ENCODE measurements at regions not wholly inside any gene's neighbourhood (a gene's known extent, or its start where the extent isn't known, plus 50 kb on each side); places are given as distances from the start of the nearest gene placed in this dataset.

GRCh38 chr1:209510063-209510462 lies 73.5 kb upstream of the CAMK1G start:
- no peak overlapping the region for H2AFZ ChIP-seq (ENCODE audit: low read depth, low read length)
- no peak overlapping the region for H3K4me2 ChIP-seq (ENCODE audit: low read length)
- no peak overlapping the region for H3K27ac ChIP-seq (ENCODE audit: low read depth, low read length)
- Mint-ChIP-seq H3K36me3 (ENCODE audit: low read depth, unreplicated experiment) (peaks cover 2% of the 10 kb centered on the region), H3K4me3 (ENCODE audit: unreplicated experiment) (no peak overlapping the region), H3K4me1 (ENCODE audit: low read depth, unreplicated experiment) (peaks cover 17% of the 10 kb centered on the region), H3K9me3 (ENCODE audit: unreplicated experiment) (peaks cover 3% of the 10 kb centered on the region), H3K27ac (ENCODE audit: unreplicated experiment) (no peak overlapping the region), H3K27me3 (ENCODE audit: low read depth, unreplicated experiment) (peaks cover 12% of the 10 kb centered on the region)
- no peak overlapping the region for H3K9ac ChIP-seq (ENCODE audit: low read length)
- no peaks in the 10 kb centered on the region for H3K79me2 ChIP-seq (ENCODE audit: insufficient read depth, low read length)
- TF ChIP-seq EZH2 (IDR thresholded peaks at IDR 0.05; ENCODE audit: insufficient read depth, low read length): no peak
- TF ChIP-seq CTCF (IDR thresholded peaks at IDR 0.05; ENCODE audit: insufficient read depth, low read depth, low read length): no peak
- H3K4me3 ChIP-seq (ENCODE audit: insufficient read depth, low read depth, low read length): no peak overlapping the region
- peaks cover 7% of the 10 kb centered on the region for H3K27me3 ChIP-seq (ENCODE audit: insufficient read depth, low read length)
- peaks cover 7% of the 10 kb centered on the region for H3K4me1 ChIP-seq (ENCODE audit: insufficient read depth, low read length)
- DNase-seq (ENCODE audit: low read depth) (no peak), FAIRE-seq (no peak)
- H3K36me3 ChIP-seq (ENCODE audit: insufficient read depth, low read length): no peaks in the 10 kb centered on the region
- H3K9me3 ChIP-seq (ENCODE audit: insufficient read depth, low read depth, low read length): no peaks in the 10 kb centered on the region
- no peaks in the 10 kb centered on the region for H4K20me1 ChIP-seq (ENCODE audit: insufficient read depth, low read length)

DNA sequence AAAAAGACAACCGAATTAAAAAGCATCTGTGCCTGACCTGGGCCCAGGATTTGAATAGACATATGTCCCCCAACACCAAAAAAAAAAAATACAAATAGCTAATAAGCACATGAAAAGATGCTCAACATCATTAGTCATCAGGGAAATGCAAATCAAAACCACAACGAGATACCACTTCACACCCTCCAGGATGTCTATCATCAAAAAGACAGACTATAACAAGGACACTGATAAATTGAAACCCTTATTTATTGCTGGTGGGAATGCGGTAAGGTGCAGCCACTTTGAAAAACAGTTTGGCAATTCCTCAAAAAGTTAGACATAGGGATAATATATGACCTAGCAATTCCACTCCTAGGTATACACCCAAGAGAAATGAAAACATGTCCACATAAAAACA lies 72.3 kb upstream of the CAMK1G start:
- Histone ChIP-seq H3K27me3 (ENCODE audit: insufficient read depth, low read length) (peaks cover 8% of the 10 kb centered on the region), H3K79me2 (ENCODE audit: insufficient read depth, low read length) (no peaks in the 10 kb centered on the region), H2AFZ (ENCODE audit: low read depth, low read length) (no peak overlapping the region), H3K27ac (ENCODE audit: low read depth, low read length) (no peak overlapping the region), H3K36me3 (ENCODE audit: insufficient read depth, low read length) (no peaks in the 10 kb centered on the region), H3K9me3 (ENCODE audit: insufficient read depth, low read depth, low read length) (no peaks in the 10 kb centered on the region), H3K4me2 (ENCODE audit: low read length) (no peak overlapping the region), H3K4me1 (ENCODE audit: insufficient read depth, low read length) (no peaks in the 10 kb centered on the region), H3K9ac (ENCODE audit: low read length) (no peak overlapping the region), H3K4me3 (ENCODE audit: insufficient read depth, low read depth, low read length) (no peak overlapping the region), H4K20me1 (ENCODE audit: insufficient read depth, low read length) (no peaks in the 10 kb centered on the region)
- DNase-seq (ENCODE audit: low read depth): no peak
- H3K27me3 Mint-ChIP-seq (ENCODE audit: low read depth, unreplicated experiment): peaks cover 17% of the 10 kb centered on the region
- no peak for FAIRE-seq
- H3K4me3 Mint-ChIP-seq (ENCODE audit: unreplicated experiment): no peak overlapping the region
- no peaks in the 10 kb centered on the region for H3K36me3 Mint-ChIP-seq (ENCODE audit: low read depth, unreplicated experiment)
- TF ChIP-seq CTCF (IDR thresholded peaks at IDR 0.05; ENCODE audit: insufficient read depth, low read depth, low read length): no peak
- no peak for TF ChIP-seq EZH2 (IDR thresholded peaks at IDR 0.05; ENCODE audit: insufficient read depth, low read length)
- peaks cover 3% of the 10 kb centered on the region for H3K9me3 Mint-ChIP-seq (ENCODE audit: unreplicated experiment)
- peaks cover 6% of the 10 kb centered on the region for H3K4me1 Mint-ChIP-seq (ENCODE audit: low read depth, unreplicated experiment)
- H3K27ac Mint-ChIP-seq (ENCODE audit: unreplicated experiment): no peak overlapping the region

GRCh38 chr1:209512821-209513220 lies 70.7 kb upstream of the CAMK1G start:
- no peaks in the 10 kb centered on the region for H3K79me2 ChIP-seq (ENCODE audit: insufficient read depth, low read length)
- H3K9ac ChIP-seq (ENCODE audit: low read length): no peak overlapping the region
- FAIRE-seq (no peak), DNase-seq (ENCODE audit: low read depth) (no peak)
- peaks cover 5% of the 10 kb centered on the region for H3K4me1 Mint-ChIP-seq (ENCODE audit: low read depth, unreplicated experiment)
- H3K4me3 Mint-ChIP-seq (ENCODE audit: unreplicated experiment): no peak overlapping the region
- no peaks in the 10 kb centered on the region for H3K36me3 ChIP-seq (ENCODE audit: insufficient read depth, low read length)
- no peak for TF ChIP-seq CTCF (IDR thresholded peaks at IDR 0.05; ENCODE audit: insufficient read depth, low read depth, low read length)
- no peak for TF ChIP-seq EZH2 (IDR thresholded peaks at IDR 0.05; ENCODE audit: insufficient read depth, low read length)
- peaks cover 5% of the 10 kb centered on the region for H3K27me3 ChIP-seq (ENCODE audit: insufficient read depth, low read length)
- no peaks in the 10 kb centered on the region for H3K9me3 Mint-ChIP-seq (ENCODE audit: unreplicated experiment)
- no peaks in the 10 kb centered on the region for H3K9me3 ChIP-seq (ENCODE audit: insufficient read depth, low read depth, low read length)
- H3K27ac ChIP-seq (ENCODE audit: low read depth, low read length): no peak overlapping the region
- no peaks in the 10 kb centered on the region for H3K4me1 ChIP-seq (ENCODE audit: insufficient read depth, low read length)
- no peak overlapping the region for H2AFZ ChIP-seq (ENCODE audit: low read depth, low read length)
- H4K20me1 ChIP-seq (ENCODE audit: insufficient read depth, low read length): no peaks in the 10 kb centered on the region
- H3K27ac Mint-ChIP-seq (ENCODE audit: unreplicated experiment): no peak overlapping the region
- no peaks in the 10 kb centered on the region for H3K36me3 Mint-ChIP-seq (ENCODE audit: low read depth, unreplicated experiment)
- H3K4me2 ChIP-seq (ENCODE audit: low read length): no peak overlapping the region
- H3K27me3 Mint-ChIP-seq (ENCODE audit: low read depth, unreplicated experiment): peaks cover 17% of the 10 kb centered on the region
- no peak overlapping the region for H3K4me3 ChIP-seq (ENCODE audit: insufficient read depth, low read depth, low read length)
